ENCODE measurements at regions not wholly inside any gene's neighbourhood (a gene's known extent, or its start where the extent isn't known, plus 50 kb on each side); places are given as distances from the start of the nearest gene placed in this dataset.

DNA sequence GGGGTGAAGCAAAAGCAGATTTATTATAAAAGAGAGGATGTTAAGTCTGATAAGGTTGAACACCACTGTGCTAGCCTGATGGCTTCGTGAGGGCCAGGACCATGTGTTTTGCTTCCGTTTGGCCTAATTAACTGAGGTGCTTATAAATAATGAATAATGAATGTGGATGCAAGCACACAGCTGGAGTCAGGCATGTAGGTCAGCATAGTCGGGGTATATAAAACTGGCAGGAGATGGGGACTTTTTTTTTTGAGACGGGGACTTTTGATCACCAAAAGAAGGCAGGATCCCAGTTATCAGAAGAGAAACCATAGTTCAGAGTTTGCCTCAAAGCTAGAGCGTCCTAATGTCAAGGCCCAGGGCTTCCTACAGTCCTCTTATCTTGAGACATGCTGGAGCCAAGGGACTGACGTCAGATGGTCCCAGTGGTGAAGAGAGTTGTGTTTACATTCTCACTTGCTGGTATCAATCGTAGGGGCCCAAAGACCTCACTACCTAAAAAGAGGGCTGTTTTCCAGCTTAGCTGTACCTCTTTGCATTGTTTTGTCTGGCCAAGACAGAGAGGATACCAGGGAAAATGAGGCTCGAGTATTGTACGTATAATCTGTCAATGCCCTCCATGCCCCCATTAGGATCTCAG, 50.4 kb downstream of the RTL9 start:
- no peak for DNase-seq

DNA sequence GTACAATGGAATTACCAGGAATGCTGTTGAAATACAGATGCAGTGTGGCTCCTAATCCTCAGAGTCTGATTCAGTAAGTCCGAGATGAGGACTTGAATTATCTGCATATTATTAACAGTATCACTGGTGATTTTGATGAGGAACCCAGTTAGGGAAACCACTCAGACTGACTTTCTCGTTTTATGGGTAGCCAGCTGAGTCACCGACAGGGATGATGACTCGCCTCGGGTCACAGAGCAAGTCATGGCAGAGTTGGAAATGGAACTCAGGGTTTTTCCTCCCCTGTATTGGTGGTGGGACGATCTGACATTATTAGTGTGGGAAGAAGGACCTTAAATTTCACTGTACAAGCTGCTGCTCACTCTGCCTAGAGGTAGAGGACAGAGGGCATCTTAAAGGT, 51.3 kb downstream of the RTL9 start:
- DNase-seq, result no peak

DNA sequence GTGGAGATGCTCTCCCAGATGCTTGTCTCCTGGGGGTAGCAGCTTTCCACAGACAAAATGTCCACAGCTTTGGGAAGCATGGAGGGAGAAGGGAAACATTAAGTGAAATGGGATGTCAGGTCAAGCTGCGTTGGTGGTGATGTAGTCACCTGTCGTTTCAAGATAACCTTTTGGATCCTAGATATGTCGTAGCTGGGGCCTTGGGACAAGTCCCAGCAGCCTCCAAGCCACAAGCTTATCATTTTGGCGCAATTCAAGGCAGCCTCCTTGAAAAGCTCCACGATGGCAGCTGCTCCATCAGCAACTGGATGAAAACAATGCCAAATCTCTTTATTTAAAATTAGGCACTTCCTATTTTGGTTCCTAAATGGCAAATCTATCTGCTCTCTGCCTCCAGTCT, 52.0 kb downstream of the RTL9 start:
- DNase-seq, result no peak

- peak; percentile 6 for DNase-seq
Observed at GRCh38 chrX:110412971-110413726, 54.5 kb downstream of the RTL9 start.

- DNase-seq, result no peak
Observed at GRCh38 chrX:110413727-110414124, 55.1 kb downstream of the RTL9 start.

DNA sequence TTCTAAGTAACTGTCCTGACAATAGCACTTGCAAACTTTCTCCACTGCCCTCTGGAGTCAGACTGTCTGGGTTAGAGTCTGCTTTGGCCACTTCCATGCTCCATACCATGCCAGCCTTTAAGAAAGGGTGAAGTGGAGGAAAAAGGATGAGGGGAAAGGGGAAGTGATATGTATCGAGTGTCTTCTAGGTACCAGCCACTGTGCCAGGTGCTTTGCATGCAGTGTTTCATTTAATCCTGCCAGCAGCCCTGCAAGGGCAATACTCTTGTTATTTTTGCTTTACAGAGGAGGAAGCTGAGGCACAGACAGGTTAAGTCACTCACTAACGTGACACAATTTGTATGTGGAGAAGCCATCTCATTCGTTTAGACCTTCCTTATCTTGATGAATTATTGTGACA, 55.6 kb downstream of the RTL9 start:
- no peak for DNase-seq

GRCh38 chrX:110414679-110415439, 56.2 kb downstream of the RTL9 start:
- DNase-seq, result no peak

DNA sequence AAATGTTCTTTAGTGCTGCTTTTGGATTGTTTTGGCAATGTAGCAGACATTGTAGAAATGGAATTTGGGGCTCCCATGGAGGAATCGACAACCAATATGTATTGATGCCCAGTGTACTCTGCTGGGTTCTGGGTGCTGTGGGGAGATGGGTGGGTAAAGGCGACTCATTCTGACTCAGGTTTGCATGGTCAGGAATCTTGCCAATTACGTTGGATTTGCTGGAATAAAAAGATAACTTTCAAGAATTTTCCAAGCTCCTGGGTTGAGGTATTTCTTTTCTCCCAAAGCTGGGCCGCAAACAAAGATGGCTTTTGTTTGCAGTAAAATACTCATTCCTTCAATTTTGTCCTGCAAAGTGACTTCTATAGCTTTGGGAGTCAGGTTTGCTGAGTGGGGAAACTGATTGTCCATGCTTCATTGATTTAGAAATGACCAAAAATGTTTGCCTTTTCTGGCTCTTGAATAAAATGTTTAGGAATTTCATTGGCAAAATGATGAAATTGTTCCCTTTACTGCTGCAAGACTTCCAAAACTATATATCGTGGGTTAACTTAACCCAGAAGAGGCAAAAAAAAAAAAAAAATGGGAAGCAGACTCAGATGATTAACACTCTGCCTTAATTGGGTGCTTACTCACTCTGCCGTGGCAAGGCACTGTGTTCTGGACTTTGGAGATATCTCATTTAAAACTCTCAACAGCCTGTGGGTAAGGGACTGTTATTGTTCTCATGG, 57.0 kb downstream of the RTL9 start:
- no peak for DNase-seq

DNA sequence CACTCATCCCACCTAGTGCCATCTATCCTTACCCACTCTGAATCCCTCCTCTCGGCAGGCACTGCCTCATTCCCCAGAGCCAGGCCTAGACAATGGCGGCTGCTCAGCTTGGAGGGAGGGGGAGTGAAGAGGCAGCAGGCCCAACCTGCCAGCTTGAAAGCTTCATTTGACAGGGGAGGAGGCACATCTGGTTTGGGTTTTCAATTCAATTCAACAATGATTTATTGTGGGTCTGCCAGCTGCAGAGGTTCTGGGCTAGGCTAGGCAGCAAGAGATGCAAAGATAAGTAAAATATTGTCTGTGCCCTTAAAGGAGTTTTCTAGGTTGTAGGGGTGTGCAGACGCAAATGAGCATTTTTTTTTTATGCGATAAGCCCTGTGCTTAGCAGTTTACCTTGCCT, 58.5 kb downstream of the RTL9 start:
- no peak for DNase-seq

- peak; percentile 39 for DNase-seq
Observed at GRCh38 chrX:110418316-110419235, 59.9 kb downstream of the RTL9 start.

DNA sequence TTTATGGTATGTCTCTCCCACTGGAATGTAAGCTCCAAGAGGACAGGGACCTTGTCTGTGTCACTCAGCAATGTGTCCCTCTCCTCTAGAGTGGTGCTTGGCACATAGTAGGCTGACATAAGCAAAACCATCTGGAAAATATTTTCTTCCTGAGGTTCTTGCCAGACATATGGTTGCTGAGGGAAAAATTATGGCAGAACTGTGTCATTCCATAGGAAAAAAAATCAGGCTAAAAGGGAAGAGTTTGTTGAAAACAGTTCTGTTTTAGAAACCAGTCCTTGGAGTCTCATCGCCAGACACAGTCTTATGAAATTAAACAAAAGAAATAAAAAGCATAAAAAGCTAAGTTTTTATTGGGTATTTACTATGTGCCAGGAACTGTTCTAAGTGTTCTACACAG, 60.9 kb downstream of the RTL9 start:
- no peak for DNase-seq

DNA sequence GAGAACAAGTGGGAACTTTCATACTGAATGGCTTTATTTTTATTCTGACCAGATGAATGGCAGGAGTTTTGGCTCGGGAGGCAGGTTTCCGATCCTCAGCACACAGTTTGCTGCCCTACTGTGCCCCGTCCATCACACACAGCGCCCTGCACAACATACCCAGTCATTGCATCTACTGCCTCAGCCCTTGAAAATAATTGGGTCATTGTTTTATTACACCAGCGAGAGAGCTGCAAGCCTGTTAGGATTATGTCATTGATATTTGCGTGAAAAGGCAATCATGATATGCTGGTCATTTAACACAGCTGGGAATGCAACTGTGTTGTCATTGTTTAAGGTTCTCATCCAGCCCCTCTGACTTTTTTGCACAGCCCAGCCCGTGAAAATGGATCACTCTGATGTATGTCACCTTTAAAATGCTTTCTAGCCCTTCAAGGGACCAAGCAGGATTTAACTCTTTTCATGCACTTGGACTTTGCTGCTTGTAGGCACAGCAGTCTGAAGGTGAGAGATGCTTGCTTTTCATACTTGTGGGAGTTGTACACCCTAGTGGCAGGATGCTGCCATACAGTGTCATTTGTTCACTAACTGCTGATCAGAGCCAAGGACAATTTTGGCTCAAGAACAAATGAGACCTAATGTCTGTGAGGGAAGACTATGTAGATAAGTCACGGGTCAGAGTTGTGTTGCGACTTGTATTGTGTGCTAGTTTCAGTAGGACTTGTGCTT, 62.3 kb downstream of the RTL9 start:
- no peak for DNase-seq

- peak; percentile 86 for DNase-seq
Observed at GRCh38 chrX:110421500-110422455, 63.1 kb downstream of the RTL9 start.

DNA sequence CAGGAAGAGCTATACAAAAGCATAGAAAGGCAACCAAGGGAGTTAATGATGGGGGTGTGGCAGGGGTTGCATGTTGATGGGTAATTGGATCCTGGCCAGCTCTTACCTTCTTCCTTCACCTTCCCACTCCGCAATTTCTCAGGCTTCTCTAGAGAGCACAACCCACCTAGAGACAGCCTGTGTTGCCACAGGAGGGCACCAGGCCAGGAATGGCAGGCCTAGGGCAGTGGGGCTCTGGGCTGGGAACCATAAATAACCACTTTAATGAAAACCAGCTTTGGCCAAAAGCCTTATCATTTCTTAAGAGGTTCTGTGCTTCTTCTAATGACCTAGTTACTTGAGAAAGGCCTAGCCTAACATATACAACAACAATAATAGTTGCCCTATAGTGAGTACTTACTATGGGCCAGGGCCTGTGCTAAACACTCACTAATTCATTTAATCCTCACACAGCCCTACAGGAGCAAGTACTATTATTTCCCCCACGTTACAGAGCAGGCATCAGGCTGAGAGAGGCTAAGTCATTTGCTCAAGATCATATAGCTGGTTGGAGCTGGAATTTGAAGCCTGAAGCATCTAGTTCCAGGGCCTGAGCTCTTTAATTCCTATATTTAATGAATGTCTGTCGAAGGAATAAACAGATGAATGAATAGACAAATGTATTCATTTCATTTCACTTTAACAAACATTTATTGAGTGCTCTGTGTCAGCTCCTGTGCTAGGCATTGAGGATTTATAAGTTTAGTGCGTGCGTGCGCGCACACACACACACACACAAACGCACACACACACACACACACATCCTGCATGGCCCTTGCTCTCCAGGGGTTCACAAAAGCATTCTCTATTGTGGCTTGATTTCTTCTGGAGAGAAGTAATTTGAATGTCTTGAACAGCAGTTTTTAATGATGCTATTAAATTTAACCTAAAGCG, 66.8 kb downstream of the RTL9 start:
- peak; percentile 53 for DNase-seq

DNA sequence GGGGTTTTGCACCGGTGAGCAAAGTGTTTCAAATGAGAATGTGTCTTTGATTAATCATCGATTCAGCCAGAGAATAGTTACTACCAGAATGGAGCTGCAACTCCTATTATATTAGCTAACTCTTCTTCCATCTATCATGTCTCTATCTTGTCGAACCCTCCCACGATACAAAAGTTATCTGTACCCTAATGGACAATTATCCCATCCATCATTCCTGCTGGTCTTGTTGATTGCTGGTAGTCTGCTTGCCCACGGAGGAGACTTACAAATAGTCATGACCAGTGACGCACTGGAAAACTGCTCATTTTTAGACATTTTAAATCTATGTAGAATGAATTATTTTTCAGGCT, 67.5 kb downstream of the RTL9 start:
- no peak for DNase-seq

- DNase-seq, result no peak
Observed at GRCh38 chrX:110427076-110427475, 68.4 kb downstream of the RTL9 start.

DNA sequence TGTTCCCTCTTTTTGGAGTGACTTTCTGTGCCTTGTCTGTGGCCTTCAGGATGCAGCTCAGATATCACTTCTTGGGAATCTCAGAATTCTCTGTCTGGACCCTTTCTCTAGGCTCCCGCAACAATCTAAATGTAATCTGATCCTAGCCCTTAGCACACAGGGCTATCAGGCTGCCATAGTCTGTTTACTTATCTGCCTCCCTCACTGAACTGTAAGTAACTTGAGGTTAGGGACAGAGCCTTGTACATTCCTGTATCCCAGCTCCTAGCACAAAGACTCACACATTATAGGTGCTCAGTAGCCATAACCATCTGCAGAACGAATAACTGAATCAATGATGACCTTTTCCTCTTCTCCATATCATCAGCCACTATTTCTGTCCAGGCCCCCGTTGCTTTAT, 69.5 kb downstream of the RTL9 start:
- DNase-seq, result no peak

GRCh38 chrX:110430293-110431076, 71.8 kb downstream of the RTL9 start:
- DNase-seq, result no peak

All from NCI-H2029 treated with DMSO at 0.1 percent for 48 hours (cell line).